Loucy (cell line): ENCODE measurements at regions not wholly inside any gene's neighbourhood (a gene's known extent, or its start where the extent isn't known, plus 50 kb on each side); places are given as distances from the start of the nearest gene placed in this dataset.

Source experiments
- EZH2phosphoT487 ChIP-seq: fragments of 200-600 bp; IDR thresholded peaks from 2 replicates; pipeline ENCODE4 v1.6.1; 2018; ENCODE audit warnings: antibody characterized with exemption, mild to moderate bottlenecking, moderate library complexity, borderline replicate concordance
- TF ChIP-seq, protein P1 (sequence below): fragments of 200-600 bp; sonication (generic); conservative IDR thresholded peaks from 2 replicates; pipeline ENCODE4 v1.5.1; 2014; ENCODE audit warnings: mild to moderate bottlenecking, antibody characterized with exemption, low read length

DNA sequence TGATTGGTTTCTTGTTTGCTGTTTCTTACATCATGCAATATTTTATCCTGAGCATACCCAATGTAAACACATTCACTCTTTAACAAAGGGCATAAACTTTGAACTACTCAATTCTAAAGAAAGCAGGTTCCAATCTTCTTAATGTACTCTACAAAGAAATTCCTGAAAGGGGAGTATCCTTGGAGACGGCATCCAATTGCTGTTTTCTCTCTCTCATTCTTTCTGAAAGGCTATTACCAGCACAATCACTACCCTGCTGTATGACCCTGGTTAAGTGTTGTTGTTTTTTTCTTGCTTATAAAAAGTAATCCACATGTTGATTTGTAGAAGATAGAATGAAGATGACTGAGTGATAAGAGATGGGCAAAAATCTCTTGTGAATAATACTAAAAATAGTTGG, 176.0 kb downstream of the ZNF365 start:
- TF ChIP-seq, protein P1, sequence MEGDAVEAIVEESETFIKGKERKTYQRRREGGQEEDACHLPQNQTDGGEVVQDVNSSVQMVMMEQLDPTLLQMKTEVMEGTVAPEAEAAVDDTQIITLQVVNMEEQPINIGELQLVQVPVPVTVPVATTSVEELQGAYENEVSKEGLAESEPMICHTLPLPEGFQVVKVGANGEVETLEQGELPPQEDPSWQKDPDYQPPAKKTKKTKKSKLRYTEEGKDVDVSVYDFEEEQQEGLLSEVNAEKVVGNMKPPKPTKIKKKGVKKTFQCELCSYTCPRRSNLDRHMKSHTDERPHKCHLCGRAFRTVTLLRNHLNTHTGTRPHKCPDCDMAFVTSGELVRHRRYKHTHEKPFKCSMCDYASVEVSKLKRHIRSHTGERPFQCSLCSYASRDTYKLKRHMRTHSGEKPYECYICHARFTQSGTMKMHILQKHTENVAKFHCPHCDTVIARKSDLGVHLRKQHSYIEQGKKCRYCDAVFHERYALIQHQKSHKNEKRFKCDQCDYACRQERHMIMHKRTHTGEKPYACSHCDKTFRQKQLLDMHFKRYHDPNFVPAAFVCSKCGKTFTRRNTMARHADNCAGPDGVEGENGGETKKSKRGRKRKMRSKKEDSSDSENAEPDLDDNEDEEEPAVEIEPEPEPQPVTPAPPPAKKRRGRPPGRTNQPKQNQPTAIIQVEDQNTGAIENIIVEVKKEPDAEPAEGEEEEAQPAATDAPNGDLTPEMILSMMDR, result no peak
- no peak for TF ChIP-seq EZH2phosphoT487
